ENCODE measurements at regions not wholly inside any gene's neighbourhood (a gene's known extent, or its start where the extent isn't known, plus 50 kb on each side); places are given as distances from the start of the nearest gene placed in this dataset.

- Histone ChIP-seq H3K79me2 (ENCODE audit: control insufficient read depth, insufficient read depth, low read length) (no peaks in the 10 kb centered on the region), H2AFZ (ENCODE audit: control insufficient read depth, low read length) (no peak overlapping the region), H3K4me1 (ENCODE audit: control insufficient read depth, extremely low read depth, insufficient read depth, low read length) (no peaks in the 10 kb centered on the region), H3K9ac (ENCODE audit: control insufficient read depth, extremely low read depth, insufficient read depth, low read length) (no peak overlapping the region), H3K27ac (ENCODE audit: control insufficient read depth, insufficient read depth, low read length) (no peak overlapping the region), H3K36me3 (ENCODE audit: control insufficient read depth in 2 of 2, extremely low read depth in 1 of 2, insufficient read depth in 2 of 2, low read length in 2 of 2) (no peaks in the 10 kb centered on the region), H3K9me1 (ENCODE audit: control insufficient read depth, extremely low read depth, insufficient read depth, low read length) (no peaks in the 10 kb centered on the region), H4K20me1 (ENCODE audit: control insufficient read depth, extremely low read depth, insufficient read depth, low read length) (no peaks in the 10 kb centered on the region), H3K27me3 (ENCODE audit: control insufficient read depth, extremely low read depth, insufficient read depth, low read length) (no peaks in the 10 kb centered on the region), H3K9me3 (ENCODE audit: control insufficient read depth, low read depth, low read length) (no peaks in the 10 kb centered on the region), H3K4me2 (ENCODE audit: control insufficient read depth, extremely low read depth, insufficient read depth, low read depth, low read length) (no peak overlapping the region), H3K4me3 (ENCODE audit: control insufficient read depth in 2 of 3, extremely low read depth in 1 of 3, insufficient read depth in 2 of 3, low read depth in 1 of 3, low read length in 3 of 3) (no peak overlapping the region)
- TF ChIP-seq EZH2 (IDR thresholded peaks at IDR 0.05; ENCODE audit: low read length) = no peak
- TF ChIP-seq CTCF (optimal IDR thresholded peaks at IDR 0.05 in 1 of 3, IDR thresholded peaks at IDR 0.05 in 1 of 3, conservative IDR thresholded peaks at IDR 0.05 in 1 of 3; ENCODE audit: extremely low read depth in 1 of 3, insufficient read depth in 2 of 3, low read length in 3 of 3) = no peak
- dilution Hi-C loops (cut with MboI; ENCODE audit: extremely low pct_ligation_motif_present, low sequenced_read_pairs) = no loop called here
- DNase-seq (ENCODE audit: low read depth, low spot score) (no peak), FAIRE-seq (no peak)
Measured at GRCh38 chr9:16976427-16976826, 106.0 kb upstream of the BNC2 start.

GRCh38 chr9:16974436-16974835 lies 104.0 kb upstream of the BNC2 start:
- Histone ChIP-seq H3K9ac (ENCODE audit: control insufficient read depth, extremely low read depth, insufficient read depth, low read length) (no peak overlapping the region), H3K9me1 (ENCODE audit: control insufficient read depth, extremely low read depth, insufficient read depth, low read length) (no peaks in the 10 kb centered on the region), H3K27me3 (ENCODE audit: control insufficient read depth, extremely low read depth, insufficient read depth, low read length) (no peaks in the 10 kb centered on the region), H2AFZ (ENCODE audit: control insufficient read depth, low read length) (no peak overlapping the region), H3K4me1 (ENCODE audit: control insufficient read depth, extremely low read depth, insufficient read depth, low read length) (no peaks in the 10 kb centered on the region), H3K9me3 (ENCODE audit: control insufficient read depth, low read depth, low read length) (no peaks in the 10 kb centered on the region), H3K4me3 (ENCODE audit: control insufficient read depth in 2 of 3, extremely low read depth in 1 of 3, insufficient read depth in 2 of 3, low read depth in 1 of 3, low read length in 3 of 3) (no peak overlapping the region), H3K27ac (ENCODE audit: control insufficient read depth, insufficient read depth, low read length) (no peak overlapping the region), H3K36me3 (ENCODE audit: control insufficient read depth in 2 of 2, extremely low read depth in 1 of 2, insufficient read depth in 2 of 2, low read length in 2 of 2) (no peaks in the 10 kb centered on the region), H3K4me2 (ENCODE audit: control insufficient read depth, extremely low read depth, insufficient read depth, low read depth, low read length) (no peak overlapping the region), H3K79me2 (ENCODE audit: control insufficient read depth, insufficient read depth, low read length) (no peaks in the 10 kb centered on the region), H4K20me1 (ENCODE audit: control insufficient read depth, extremely low read depth, insufficient read depth, low read length) (no peaks in the 10 kb centered on the region)
- dilution Hi-C loops (cut with MboI; ENCODE audit: extremely low pct_ligation_motif_present, low sequenced_read_pairs) = no loop called here
- TF ChIP-seq EZH2 (IDR thresholded peaks at IDR 0.05; ENCODE audit: low read length) (no peak), CTCF (optimal IDR thresholded peaks at IDR 0.05 in 1 of 3, IDR thresholded peaks at IDR 0.05 in 1 of 3, conservative IDR thresholded peaks at IDR 0.05 in 1 of 3; ENCODE audit: extremely low read depth in 1 of 3, insufficient read depth in 2 of 3, low read length in 3 of 3) (no peak)
- FAIRE-seq (no peak), DNase-seq (ENCODE audit: low read depth, low spot score) (no peak)

Data from keratinocyte (primary cell).